WTC11 (cell line): ENCODE measurements at regions not wholly inside any gene's neighbourhood (a gene's known extent, or its start where the extent isn't known, plus 50 kb on each side); places are given as distances from the start of the nearest gene placed in this dataset.

Experiments
- ATAC-seq: fragments of 200-7000 bp; cut with Tn5 transposase; 2 replicates; pipeline ENCODE4 v1.10.0; 2021; ENCODE audit warnings: mild to moderate bottlenecking, moderate library complexity
- CTCF ChIA-PET: fragments of 300-600 bp; sonication (Branson Sonifier 250); formaldehyde crosslinking; loops from one replicate; lab custom pipeline; 2021; ENCODE audit warnings: antibody characterized with exemption; lab: Charles Lee
- POLR2A ChIA-PET: fragments of 350-600 bp; sonication (Branson Sonifier 250); formaldehyde crosslinking; loops from one replicate; lab custom pipeline; 2021; ENCODE audit warnings: antibody characterized with exemption; lab: Charles Lee
- DNase-seq: peaks from one replicate; pipeline ENCODE4 v3.0.0; 2021; ENCODE audit warnings: low spot score
- H3K27ac Mint-ChIP-seq: 2 replicates; pipeline ENCODE4 v1.8.0; 2021; ENCODE audit warnings: mixed read lengths
- H3K27me3 Mint-ChIP-seq: 2 replicates; pipeline ENCODE4 v1.8.0; 2021; ENCODE audit warnings: low read depth, mild to moderate bottlenecking, moderate library complexity, mixed read lengths
- H3K36me3 Mint-ChIP-seq: 2 replicates; pipeline ENCODE4 v1.8.0; 2021; ENCODE audit warnings: mixed read lengths
- H3K4me1 Mint-ChIP-seq: 2 replicates; pipeline ENCODE4 v1.8.0; 2022; ENCODE audit warnings: mixed read lengths
- H3K4me3 Mint-ChIP-seq: 2 replicates; pipeline ENCODE4 v1.8.0; 2021; ENCODE audit warnings: mild to moderate bottlenecking, moderate library complexity, mixed read lengths
- H3K9me3 Mint-ChIP-seq: 2 replicates; pipeline ENCODE4 v1.8.0; 2021; ENCODE audit warnings: mixed read lengths
- ATF1 ChIP-seq: sonication (generic); formaldehyde crosslinking; IDR thresholded peaks from 2 replicates; pipeline ENCODE4 v1.8.1; 2023; ENCODE audit warnings: mild to moderate bottlenecking, moderate library complexity, missing genetic modification reagents
- CDX4 ChIP-seq: fragments of 250-450 bp; sonication (Bioruptor Pico); IDR thresholded peaks from 2 replicates; pipeline ENCODE4 v1.9.0; 2021; ENCODE audit warnings: moderate library complexity, mild to moderate bottlenecking, inconsistent platforms, borderline replicate concordance
- ESRRA ChIP-seq: sonication (generic); formaldehyde crosslinking; IDR thresholded peaks from 2 replicates; pipeline ENCODE4 v1.8.1; 2022; ENCODE audit warnings: mild to moderate bottlenecking, missing genetic modification reagents, borderline replicate concordance
- FOXJ3 ChIP-seq: sonication (generic); formaldehyde crosslinking; IDR thresholded peaks from 2 replicates; pipeline ENCODE4 v1.9.0; 2021; ENCODE audit warnings: missing genetic modification reagents, mild to moderate bottlenecking, borderline replicate concordance
- GRHL2 ChIP-seq: fragments of 250-450 bp; sonication (Bioruptor Pico); IDR thresholded peaks from 2 replicates; pipeline ENCODE4 v1.8.0; 2022; ENCODE audit warnings: mild to moderate bottlenecking, moderate library complexity; ENCODE audit not compliant: insufficient replicate concordance, severe bottlenecking
- NR1H2 ChIP-seq: sonication (generic); formaldehyde crosslinking; IDR thresholded peaks from 2 replicates; pipeline ENCODE4 v1.9.0; 2021; ENCODE audit warnings: mild to moderate bottlenecking, moderate library complexity, missing genetic modification reagents
- OVOL2 ChIP-seq: fragments of 250-450 bp; sonication (Bioruptor Pico); IDR thresholded peaks from 2 replicates; pipeline ENCODE4 v1.9.0; 2021; ENCODE audit warnings: mild to moderate bottlenecking, borderline replicate concordance
- RORB ChIP-seq: fragments of 250-450 bp; sonication (Bioruptor Pico); IDR thresholded peaks from 2 replicates; pipeline ENCODE4 v1.9.0; 2021; ENCODE audit warnings: mild to moderate bottlenecking
- SMAD3 ChIP-seq: sonication (generic); formaldehyde crosslinking; IDR thresholded peaks from 2 replicates; pipeline ENCODE4 v1.8.0; 2022; ENCODE audit warnings: missing genetic modification reagents, mild to moderate bottlenecking, borderline replicate concordance
- TEAD4 ChIP-seq: sonication (generic); formaldehyde crosslinking; IDR thresholded peaks from 2 replicates; pipeline ENCODE4 v1.8.0; 2022; ENCODE audit warnings: mild to moderate bottlenecking, missing genetic modification reagents
- TP53 ChIP-seq: sonication (generic); formaldehyde crosslinking; IDR thresholded peaks from 2 replicates; pipeline ENCODE4 v1.8.1; 2023; ENCODE audit warnings: mild to moderate bottlenecking, missing genetic modification reagents
- ZBTB21 ChIP-seq: sonication (generic); formaldehyde crosslinking; IDR thresholded peaks from 2 replicates; pipeline ENCODE4 v1.8.1; 2023; ENCODE audit warnings: mild to moderate bottlenecking, missing genetic modification reagents, borderline replicate concordance
- ZBTB43 ChIP-seq: sonication (generic); formaldehyde crosslinking; IDR thresholded peaks from 2 replicates; pipeline ENCODE4 v1.8.1; 2023; ENCODE audit warnings: mild to moderate bottlenecking, missing genetic modification reagents
- ZNF138 ChIP-seq: sonication (generic); formaldehyde crosslinking; conservative IDR thresholded peaks from 2 replicates; pipeline ENCODE4 v1.8.1; 2022; ENCODE audit warnings: mild to moderate bottlenecking, moderate library complexity, missing genetic modification reagents
- ZNF219 ChIP-seq: sonication (generic); formaldehyde crosslinking; IDR thresholded peaks from 2 replicates; pipeline ENCODE4 v1.8.0; 2023; ENCODE audit warnings: missing genetic modification reagents, mild to moderate bottlenecking, borderline replicate concordance
- TF ChIP-seq, protein P1 (sequence below): sonication (generic); formaldehyde crosslinking; IDR thresholded peaks from 2 replicates; pipeline ENCODE4 v1.8.1; 2022; ENCODE audit warnings: mild to moderate bottlenecking, moderate library complexity, missing genetic modification reagents
- TF ChIP-seq, protein P2 (sequence below): sonication (generic); formaldehyde crosslinking; IDR thresholded peaks from 2 replicates; pipeline ENCODE4 v1.8.0; 2022; ENCODE audit warnings: mild to moderate bottlenecking, missing genetic modification reagents
- TF ChIP-seq, protein P3 (sequence below): sonication (generic); formaldehyde crosslinking; IDR thresholded peaks from 2 replicates; pipeline ENCODE4 v1.8.1; 2023; ENCODE audit warnings: mild to moderate bottlenecking, missing genetic modification reagents
- TF ChIP-seq, protein P4 (sequence below): sonication (generic); formaldehyde crosslinking; IDR thresholded peaks from 2 replicates; pipeline ENCODE4 v1.8.0; 2022; ENCODE audit warnings: mild to moderate bottlenecking, missing genetic modification reagents

GRCh38 chr4:181662383-181662782 lies 580.8 kb upstream of the TENM3 start (continued):
- TF ChIP-seq ZNF138 (CRISPR knock-in tag) (no peak), FOXJ3 (CRISPR knock-in tag) (no peak), ATF1 (CRISPR knock-in tag) (no peak), ZBTB21 (CRISPR knock-in tag) (no peak), OVOL2 (CRISPR knock-in tag) (no peak), ESRRA (no peak), RORB (CRISPR knock-in tag) (no peak), CDX4 (no peak), TP53 (CRISPR knock-in tag) (no peak), SMAD3 (no peak), TEAD4 (no peak)
- TF ChIP-seq, protein P1, sequence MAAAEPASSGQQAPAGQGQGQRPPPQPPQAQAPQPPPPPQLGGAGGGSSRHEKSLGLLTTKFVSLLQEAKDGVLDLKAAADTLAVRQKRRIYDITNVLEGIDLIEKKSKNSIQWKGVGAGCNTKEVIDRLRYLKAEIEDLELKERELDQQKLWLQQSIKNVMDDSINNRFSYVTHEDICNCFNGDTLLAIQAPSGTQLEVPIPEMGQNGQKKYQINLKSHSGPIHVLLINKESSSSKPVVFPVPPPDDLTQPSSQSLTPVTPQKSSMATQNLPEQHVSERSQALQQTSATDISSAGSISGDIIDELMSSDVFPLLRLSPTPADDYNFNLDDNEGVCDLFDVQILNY (CRISPR knock-in tag), result no peak
- TF ChIP-seq, protein P2, sequence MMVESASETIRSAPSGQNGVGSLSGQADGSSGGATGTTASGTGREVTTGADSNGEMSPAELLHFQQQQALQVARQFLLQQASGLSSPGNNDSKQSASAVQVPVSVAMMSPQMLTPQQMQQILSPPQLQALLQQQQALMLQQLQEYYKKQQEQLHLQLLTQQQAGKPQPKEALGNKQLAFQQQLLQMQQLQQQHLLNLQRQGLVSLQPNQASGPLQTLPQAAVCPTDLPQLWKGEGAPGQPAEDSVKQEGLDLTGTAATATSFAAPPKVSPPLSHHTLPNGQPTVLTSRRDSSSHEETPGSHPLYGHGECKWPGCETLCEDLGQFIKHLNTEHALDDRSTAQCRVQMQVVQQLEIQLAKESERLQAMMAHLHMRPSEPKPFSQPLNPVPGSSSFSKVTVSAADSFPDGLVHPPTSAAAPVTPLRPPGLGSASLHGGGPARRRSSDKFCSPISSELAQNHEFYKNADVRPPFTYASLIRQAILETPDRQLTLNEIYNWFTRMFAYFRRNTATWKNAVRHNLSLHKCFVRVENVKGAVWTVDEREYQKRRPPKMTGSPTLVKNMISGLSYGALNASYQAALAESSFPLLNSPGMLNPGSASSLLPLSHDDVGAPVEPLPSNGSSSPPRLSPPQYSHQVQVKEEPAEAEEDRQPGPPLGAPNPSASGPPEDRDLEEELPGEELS (CRISPR knock-in tag), result no peak
- TF ChIP-seq, protein P3, sequence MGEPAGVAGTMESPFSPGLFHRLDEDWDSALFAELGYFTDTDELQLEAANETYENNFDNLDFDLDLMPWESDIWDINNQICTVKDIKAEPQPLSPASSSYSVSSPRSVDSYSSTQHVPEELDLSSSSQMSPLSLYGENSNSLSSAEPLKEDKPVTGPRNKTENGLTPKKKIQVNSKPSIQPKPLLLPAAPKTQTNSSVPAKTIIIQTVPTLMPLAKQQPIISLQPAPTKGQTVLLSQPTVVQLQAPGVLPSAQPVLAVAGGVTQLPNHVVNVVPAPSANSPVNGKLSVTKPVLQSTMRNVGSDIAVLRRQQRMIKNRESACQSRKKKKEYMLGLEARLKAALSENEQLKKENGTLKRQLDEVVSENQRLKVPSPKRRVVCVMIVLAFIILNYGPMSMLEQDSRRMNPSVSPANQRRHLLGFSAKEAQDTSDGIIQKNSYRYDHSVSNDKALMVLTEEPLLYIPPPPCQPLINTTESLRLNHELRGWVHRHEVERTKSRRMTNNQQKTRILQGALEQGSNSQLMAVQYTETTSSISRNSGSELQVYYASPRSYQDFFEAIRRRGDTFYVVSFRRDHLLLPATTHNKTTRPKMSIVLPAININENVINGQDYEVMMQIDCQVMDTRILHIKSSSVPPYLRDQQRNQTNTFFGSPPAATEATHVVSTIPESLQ (CRISPR knock-in tag), result no peak

DNA sequence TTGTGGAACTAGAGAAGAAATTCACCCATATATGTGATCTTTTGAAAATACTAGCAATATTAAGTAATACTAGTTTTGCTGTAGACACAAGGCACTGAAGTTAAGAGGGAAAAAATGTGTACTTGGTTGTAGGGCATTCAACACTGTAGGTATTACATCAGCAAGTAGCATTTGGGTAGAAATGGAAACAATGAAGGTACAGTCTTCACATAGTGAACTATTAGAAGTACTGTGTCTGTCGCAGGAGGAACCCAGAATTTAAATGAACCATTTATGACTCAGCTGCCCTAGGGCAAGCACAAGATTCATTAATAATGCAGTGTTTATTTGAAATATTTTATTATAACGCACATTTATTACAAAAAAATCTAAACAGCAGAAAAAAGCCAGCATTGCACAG lies 572.7 kb upstream of the TENM3 start:
- no peaks in the 10 kb centered on the region for H3K36me3 Mint-ChIP-seq
- H3K27ac Mint-ChIP-seq, result no peak overlapping the region
- no peak for DNase-seq
- H3K27me3 Mint-ChIP-seq, result no peaks in the 10 kb centered on the region
- no peaks in the 10 kb centered on the region for H3K9me3 Mint-ChIP-seq
- no peak for ATAC-seq
- TF ChIP-seq, protein P4, sequence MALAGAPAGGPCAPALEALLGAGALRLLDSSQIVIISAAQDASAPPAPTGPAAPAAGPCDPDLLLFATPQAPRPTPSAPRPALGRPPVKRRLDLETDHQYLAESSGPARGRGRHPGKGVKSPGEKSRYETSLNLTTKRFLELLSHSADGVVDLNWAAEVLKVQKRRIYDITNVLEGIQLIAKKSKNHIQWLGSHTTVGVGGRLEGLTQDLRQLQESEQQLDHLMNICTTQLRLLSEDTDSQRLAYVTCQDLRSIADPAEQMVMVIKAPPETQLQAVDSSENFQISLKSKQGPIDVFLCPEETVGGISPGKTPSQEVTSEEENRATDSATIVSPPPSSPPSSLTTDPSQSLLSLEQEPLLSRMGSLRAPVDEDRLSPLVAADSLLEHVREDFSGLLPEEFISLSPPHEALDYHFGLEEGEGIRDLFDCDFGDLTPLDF (CRISPR knock-in tag), result no peak
- TF ChIP-seq GRHL2 (CRISPR knock-in tag) (no peak), NR1H2 (CRISPR knock-in tag) (no peak)
- ChIA-PET CTCF (interaction anchor here (1.8 kb wide), 1 partner anchor 11 kb away, joined by 5 read pairs; no protein-coding TSS in a partner anchor), POLR2A (no interaction called here)
- no peaks in the 10 kb centered on the region for H3K4me1 Mint-ChIP-seq
- H3K4me3 Mint-ChIP-seq, result no peak overlapping the region

DNA sequence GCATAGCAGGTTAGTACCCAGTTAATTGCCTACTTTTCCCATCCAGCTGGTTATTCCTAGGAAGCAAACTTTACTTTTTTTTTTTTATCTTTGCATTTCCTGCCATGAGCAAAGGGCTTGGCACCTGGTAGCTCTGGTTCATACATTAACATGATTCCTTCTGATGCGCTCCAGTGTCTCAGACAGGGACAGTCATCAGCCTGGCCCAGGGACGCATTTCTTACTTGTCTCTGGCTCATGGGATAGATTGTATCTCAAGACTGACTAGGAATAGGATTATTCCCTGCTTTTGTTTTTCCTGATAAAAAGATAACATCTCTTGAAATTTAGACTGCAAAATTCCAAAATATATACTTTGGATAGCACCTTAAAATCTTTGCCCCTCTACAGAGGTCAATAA lies 571.5 kb upstream of the TENM3 start:
- TF ChIP-seq, protein P1 (CRISPR knock-in tag), result no peak
- TF ChIP-seq ZNF219 (CRISPR knock-in tag) (no peak), ZBTB43 (CRISPR knock-in tag) (no peak), FOXJ3 (CRISPR knock-in tag) (no peak)
- TF ChIP-seq, all 79 proteins: peak for 0
- CTCF ChIA-PET, result interaction anchor here (1.8 kb wide), 1 partner anchor 10 kb away, joined by 5 read pairs; no protein-coding TSS in a partner anchor
- Mint-ChIP-seq H3K4me3 (no peak overlapping the region), H3K4me1 (no peaks in the 10 kb centered on the region), H3K27ac (no peak overlapping the region), H3K27me3 (no peaks in the 10 kb centered on the region), H3K36me3 (no peaks in the 10 kb centered on the region), H3K9me3 (no peaks in the 10 kb centered on the region)
- POLR2A ChIA-PET, result no interaction called here
- no peak for ATAC-seq
- no peak for DNase-seq
